GM18861 (cell line): ENCODE measurements at regions not wholly inside any gene's neighbourhood (a gene's known extent, or its start where the extent isn't known, plus 50 kb on each side); places are given as distances from the start of the nearest gene placed in this dataset.

Experiments
- ATAC-seq: cut with Tn5 transposase; IDR thresholded peaks from one replicate; pipeline ENCODE4 v1.9.1; 2021; ENCODE audit not compliant: unreplicated experiment

DNA sequence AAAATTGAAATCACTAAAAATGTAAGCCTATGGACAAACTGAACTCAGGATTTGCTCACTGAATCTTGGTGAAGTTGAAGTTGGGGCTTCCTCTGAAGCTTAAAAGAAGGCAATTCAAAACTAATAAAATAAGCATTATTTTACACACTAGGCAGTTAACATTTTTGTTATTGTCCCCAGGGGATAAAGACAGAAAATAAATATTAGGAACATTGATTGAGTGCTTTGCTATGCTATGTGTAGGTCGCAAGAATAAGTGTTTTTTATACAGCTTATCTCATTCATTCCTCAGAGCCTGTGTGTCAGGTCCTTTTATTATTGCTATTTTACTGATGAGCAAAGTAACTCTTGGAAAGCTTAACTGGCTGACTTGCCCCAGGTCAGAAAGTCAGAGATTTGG lies 82.2 kb downstream of the ZNF608 start:
- no peak for ATAC-seq

- ATAC-seq = no peak
Observed at GRCh38 chr5:124663101-124663506, 83.3 kb downstream of the ZNF608 start.

DNA sequence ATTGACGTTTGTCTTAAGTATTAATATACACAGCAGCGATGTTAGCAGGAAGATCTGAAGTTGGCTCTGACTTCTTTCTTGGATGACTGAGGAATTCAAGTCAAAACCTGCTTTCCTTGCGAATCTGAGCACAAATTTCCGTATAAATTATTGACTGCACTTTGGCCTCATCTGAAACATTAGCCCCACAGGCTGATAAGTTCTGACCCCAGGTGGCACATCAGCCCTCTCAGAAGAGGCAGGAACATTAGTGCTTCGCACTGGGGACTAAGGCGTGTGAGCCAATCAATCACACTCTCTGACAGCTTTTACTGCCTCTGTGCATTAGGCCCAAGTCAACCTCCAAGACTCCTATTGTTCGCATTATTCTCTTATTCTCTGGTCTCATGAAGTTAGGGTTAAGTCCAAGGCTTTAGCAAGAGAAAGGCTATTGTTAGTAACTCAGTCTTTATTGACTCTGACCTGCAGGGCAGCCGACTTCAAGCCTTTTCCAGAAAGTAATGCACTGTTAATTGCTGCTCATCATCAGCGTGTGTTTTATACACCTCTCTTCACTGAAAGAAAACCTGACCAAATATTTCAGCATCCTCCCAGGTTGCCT lies 84.2 kb downstream of the ZNF608 start:
- ATAC-seq = no peak

- peak; percentile 81 for ATAC-seq
Observed at GRCh38 chr5:124661317-124662141, 84.9 kb downstream of the ZNF608 start.

- no peak for ATAC-seq
Observed at GRCh38 chr5:124660229-124661093, 86.0 kb downstream of the ZNF608 start.

DNA sequence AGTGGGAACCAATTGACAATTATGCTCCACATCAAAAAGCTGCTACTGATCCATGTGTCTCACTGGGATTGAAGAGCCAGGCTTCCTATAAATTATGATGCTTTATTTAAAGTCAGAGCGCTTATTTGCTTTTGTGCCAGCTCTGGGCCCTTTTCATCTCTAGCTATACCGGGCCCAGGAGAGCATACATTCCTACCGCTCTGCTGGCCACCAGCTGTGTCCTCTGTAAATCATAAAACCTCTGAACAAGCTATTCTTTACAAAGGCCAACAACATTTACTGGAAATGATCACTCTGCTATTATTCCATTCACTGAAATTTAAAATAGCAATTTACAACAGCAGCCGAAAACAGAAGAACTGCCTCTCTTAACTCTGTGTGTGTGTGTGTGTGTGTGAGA lies 86.6 kb downstream of the ZNF608 start:
- no peak for ATAC-seq

- no peak for ATAC-seq
Observed at GRCh38 chr5:124658867-124659557, 87.4 kb downstream of the ZNF608 start.

DNA sequence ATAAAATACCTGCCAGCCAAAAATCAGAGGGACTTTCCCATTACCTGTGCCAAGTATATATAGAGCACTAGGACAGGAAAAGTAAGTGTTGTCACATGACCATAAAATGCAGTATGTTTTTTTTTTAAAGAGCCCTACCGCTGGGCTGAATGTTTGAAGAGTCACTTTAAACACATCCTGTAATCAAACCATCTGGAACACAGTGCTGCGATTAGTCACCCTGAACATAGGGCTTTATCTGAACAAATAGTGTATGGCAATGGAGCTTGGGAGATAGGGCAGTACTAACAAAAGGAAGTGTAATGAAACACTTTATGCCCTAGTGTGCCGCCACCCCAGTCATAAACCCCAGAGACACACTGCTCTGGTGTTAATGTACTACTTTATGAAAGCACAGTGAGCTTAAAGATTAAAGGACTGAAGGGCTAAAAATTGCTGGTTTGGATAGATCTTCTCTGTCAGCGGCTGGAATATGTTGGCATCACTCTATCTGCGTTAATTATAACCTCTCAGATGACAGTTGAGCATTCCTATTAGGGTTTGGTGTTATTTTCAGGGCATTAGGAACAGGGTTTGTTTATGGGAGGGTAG lies 90.4 kb downstream of the ZNF608 start:
- peak; percentile 47 for ATAC-seq

DNA sequence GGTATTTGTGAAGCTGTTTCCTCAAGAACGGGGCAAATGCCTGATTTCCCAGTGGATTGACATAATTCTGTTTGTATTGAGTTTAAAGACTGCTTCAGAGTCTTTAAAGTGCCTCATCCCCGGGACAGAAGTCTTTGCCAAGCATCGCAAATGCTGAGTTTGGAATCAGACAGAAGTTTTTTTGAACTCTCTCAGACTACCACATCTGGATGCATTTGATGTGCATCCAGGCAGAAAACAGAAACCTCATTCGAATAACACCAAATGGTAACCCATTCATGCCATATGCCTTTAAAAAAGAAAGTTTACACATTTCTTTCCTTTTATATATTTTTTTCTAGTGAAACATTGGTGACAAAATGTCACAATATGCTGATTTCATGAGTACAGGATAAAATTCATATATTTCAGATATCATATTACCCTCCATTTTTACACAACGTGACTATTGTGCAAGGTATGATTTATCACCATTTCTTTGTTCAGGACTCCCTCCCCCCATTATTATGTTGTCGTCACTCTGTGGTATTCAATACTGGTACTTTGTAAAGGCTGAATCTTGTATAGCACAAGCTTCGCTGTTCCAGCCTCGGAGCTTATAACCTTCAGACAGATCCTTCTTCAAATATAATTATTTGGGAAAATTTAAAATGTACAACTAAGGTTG lies 91.1 kb downstream of the ZNF608 start:
- no peak for ATAC-seq

DNA sequence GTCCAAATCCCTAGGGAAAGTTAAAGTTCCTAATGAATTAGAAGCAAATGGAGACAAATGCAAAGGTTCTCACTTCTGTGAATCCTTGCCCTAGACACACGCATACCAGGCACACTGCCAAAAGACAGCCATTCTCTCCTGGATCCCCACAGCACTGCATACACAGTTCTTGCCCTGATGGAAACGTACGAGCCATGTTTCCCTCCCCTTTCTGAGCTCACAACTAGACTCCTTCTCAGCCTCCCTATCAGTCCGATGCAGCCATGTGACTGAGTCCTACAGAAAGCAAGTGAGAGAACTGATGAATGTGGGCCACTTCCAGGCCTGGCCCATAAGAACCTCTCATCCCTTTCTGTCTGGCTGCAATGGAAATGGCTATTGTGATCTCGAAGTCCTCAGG lies 92.0 kb downstream of the ZNF608 start:
- ATAC-seq = no peak

- no peak for ATAC-seq
Observed at GRCh38 chr5:124653666-124654065, 92.8 kb downstream of the ZNF608 start.

DNA sequence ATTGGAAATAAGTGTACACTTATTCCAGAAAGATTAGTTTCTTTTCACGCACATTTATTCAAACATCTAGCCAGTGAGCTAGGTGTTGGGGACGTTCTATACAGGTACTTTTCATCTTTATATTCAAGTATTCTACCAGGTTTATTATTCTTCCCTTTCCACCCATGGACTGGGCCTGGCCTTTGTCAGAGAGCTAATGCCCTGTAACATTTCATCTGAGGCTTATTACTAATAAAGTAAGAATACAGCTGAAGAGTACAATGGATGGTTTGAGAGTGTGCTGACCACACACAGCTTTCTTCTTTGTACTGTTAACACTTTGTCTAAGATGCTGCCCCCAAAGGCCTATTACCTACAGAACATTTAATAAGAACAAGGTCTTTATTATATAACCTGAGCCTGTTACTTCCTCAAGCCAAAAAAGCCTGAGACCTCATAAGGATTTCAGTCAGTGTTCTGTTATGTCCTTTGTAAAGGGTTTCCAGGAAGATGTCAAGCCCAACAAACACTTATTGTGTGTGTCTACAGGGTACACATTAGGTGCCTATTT lies 93.5 kb downstream of the ZNF608 start:
- no peak for ATAC-seq

DNA sequence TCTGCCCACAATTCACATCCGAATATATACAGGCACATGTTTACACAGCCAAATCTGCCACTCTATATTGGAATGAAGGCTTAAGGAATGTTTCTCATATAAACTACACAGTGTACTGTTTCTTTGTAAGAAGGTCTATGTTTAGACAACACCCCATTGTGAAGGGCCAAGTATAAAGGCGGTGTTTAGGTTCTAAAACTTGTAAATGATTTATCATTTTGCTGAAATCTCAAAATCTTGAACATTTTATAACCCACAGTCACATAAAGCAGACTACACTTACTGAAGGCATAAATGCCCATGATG lies 94.0 kb downstream of the ZNF608 start:
- ATAC-seq = no peak

DNA sequence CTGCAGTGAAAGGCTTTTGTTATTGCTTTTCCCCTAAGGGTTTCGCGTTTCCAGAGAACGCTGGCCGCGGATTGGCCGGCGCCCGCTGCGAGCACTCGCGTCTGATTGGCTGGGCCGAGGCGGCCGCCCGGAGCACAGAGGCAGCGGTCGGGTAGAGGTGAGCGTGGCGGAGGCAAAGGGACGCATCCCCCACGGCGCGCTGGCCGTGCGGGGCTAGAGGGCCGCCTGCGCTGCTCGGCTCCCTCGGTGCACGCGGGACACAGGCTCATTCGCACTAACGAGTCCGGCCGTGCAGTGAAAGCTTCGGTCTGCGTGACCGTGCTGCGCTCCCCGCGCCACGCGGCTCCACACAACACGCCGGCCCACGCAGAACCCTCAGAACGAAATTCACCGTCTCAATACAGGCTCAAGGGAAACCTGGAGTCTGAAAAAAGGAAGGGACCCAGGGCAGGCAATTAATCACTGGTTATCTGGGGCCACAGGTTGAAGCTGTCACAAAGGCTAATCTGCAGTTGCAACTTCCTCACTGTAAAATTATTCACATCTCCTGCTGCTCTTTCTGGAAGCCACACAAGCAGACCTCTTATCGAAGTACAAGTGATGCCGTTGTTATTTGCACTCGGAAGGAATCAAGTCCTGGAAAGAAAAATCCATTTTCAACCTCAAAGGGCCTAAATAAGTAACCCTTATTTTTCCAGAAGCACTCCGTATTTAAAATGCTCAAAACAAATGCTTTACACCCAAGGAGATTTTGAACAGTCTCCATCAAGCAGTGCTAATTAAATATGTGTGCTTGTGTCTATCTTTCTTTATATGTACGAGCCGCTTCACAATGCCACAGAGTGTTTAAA lies 94.6 kb downstream of the ZNF608 start:
- peak; percentile 19 for ATAC-seq

- ATAC-seq = no peak
Observed at GRCh38 chr5:124650951-124651662, 95.3 kb downstream of the ZNF608 start.

GRCh38 chr5:124650147-124650561 lies 96.3 kb downstream of the ZNF608 start:
- ATAC-seq = peak; percentile 56

DNA sequence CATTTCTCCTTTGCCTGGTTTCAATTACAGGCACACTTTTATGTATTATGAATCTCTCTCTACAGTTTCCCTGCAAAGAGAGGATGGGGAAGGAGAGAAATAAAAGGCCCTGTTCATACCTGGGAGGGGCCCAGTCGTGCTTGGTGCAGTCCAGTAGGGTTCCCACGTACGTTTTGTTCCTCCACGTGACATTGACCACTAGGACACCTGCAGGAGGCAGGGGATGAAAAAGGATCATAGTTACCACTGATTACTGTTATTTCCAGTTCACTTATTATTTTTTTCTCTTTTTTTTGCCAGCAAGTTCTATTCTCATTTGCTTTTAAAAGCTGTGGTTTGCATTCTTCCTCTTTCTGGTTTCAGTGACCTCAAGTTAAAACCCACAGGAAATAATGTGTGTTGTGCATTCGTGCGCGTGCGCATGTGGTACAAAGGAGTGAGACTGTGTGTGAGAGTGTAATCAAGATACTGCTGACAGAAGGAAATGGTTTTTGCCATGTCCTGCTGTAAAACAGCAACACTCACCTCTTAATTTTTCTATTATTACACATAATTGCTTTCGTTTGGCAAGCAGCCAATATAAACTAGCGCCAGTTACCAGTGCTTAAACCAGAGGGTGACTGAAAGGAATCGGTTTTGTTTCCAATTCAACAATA lies 96.8 kb downstream of the ZNF608 start:
- ATAC-seq = peak; percentile 78

GRCh38 chr5:124648902-124649467 lies 97.5 kb downstream of the ZNF608 start:
- ATAC-seq = no peak
